PC-3 (cell line): ENCODE measurements at regions not wholly inside any gene's neighbourhood (a gene's known extent, or its start where the extent isn't known, plus 50 kb on each side); places are given as distances from the start of the nearest gene placed in this dataset.

ENCODE experiments used
- EZH2 ChIP-seq: fragments of 300-600 bp; sonication (generic); IDR thresholded peaks from one replicate; pipeline ENCODE4 v1.6.1; 2017; ENCODE audit warnings: antibody characterized with exemption, mild to moderate bottlenecking, low read length; ENCODE audit not compliant: unreplicated experiment
- EZH2phosphoT487 ChIP-seq: fragments of 300-600 bp; sonication (generic); IDR thresholded peaks from 2 replicates; pipeline ENCODE4 v1.6.1; 2018; ENCODE audit warnings: mild to moderate bottlenecking, antibody characterized with exemption, low read length, borderline replicate concordance
- TF ChIP-seq, protein P1 (sequence below): fragments of 300-600 bp; sonication (generic); conservative IDR thresholded peaks from 2 replicates; pipeline ENCODE4 v1.5.1; 2017; ENCODE audit warnings: antibody characterized with exemption, low read depth, mild to moderate bottlenecking, low read length

DNA sequence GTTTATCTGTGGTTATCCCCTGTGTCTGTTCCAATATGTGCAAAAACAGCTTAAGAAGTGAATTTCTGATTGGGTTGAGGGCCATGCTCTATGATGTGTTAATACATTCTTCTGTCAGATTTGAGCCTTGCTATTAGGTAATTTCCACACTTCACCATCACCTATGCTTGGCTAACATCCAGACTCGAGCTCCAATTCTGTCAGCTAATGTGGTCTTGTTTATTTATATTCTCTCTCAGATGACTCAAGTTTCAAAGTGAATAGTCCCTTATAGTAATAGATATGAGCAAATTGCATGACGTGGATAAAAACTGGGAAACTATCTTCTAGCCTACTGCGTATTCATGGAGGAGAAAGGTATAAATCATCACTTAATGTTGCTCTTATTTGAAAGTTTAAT lies 451.3 kb downstream of the SNAPC1 start:
- TF ChIP-seq, protein P1, sequence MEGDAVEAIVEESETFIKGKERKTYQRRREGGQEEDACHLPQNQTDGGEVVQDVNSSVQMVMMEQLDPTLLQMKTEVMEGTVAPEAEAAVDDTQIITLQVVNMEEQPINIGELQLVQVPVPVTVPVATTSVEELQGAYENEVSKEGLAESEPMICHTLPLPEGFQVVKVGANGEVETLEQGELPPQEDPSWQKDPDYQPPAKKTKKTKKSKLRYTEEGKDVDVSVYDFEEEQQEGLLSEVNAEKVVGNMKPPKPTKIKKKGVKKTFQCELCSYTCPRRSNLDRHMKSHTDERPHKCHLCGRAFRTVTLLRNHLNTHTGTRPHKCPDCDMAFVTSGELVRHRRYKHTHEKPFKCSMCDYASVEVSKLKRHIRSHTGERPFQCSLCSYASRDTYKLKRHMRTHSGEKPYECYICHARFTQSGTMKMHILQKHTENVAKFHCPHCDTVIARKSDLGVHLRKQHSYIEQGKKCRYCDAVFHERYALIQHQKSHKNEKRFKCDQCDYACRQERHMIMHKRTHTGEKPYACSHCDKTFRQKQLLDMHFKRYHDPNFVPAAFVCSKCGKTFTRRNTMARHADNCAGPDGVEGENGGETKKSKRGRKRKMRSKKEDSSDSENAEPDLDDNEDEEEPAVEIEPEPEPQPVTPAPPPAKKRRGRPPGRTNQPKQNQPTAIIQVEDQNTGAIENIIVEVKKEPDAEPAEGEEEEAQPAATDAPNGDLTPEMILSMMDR = no peak
- TF ChIP-seq EZH2 = no peak
- TF ChIP-seq EZH2phosphoT487 = no peak
